Middle frontal gyrus (tissue), 1 donor: ENCODE measurements at regions not wholly inside any gene's neighbourhood (a gene's known extent, or its start where the extent isn't known, plus 50 kb on each side); places are given as distances from the start of the nearest gene placed in this dataset.

Experiments used
- DNase-seq: peaks from one replicate; pipeline ENCODE4 v3.0.0-alpha.2; 2015; ENCODE audit warnings: low spot score; ENCODE audit errors: extremely low spot score

DNA sequence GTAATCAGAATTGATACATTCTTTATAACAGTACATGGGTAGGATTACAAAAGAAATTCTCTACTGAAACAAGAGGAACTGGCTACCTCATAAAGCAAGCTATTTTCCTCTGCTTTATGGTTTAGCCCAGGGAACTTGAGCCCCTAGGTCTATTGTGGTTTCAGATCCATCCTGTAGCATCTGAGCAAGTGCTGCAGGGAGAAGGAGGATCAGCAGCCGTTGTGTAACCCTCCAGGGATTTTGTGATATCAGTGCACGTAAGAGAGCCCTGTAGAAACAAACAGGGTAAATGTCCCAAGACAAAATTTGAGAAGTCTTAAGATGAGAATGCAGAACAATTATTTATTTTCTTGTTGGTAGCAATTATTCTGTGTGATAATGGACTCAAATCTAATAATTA, 165.2 kb upstream of the DEFB112 start:
- no peak for DNase-seq

DNA sequence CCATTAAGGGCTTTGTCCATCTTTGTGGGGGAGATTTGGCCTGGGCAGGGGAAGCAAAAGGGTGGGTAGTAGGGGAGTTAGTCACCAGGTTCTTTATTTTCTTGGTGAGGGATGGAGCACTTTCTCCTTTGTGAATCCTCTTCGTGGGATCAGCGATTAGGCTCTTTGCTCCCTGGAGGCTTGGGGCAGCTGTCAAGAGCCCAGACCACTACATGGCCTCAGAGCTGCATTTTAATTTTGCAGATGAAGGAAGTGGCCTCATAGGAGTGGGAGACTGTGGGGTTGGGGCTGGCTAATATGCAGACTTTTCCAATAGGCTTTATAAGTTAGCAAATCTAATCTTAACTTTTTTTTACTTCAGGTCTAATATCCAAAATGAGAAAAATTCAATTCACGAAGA, 168.1 kb upstream of the DEFB112 start:
- no peak for DNase-seq

GRCh38 chr6:50236164-50236563, 186.4 kb upstream of the DEFB112 start:
- DNase-seq: no peak

DNA sequence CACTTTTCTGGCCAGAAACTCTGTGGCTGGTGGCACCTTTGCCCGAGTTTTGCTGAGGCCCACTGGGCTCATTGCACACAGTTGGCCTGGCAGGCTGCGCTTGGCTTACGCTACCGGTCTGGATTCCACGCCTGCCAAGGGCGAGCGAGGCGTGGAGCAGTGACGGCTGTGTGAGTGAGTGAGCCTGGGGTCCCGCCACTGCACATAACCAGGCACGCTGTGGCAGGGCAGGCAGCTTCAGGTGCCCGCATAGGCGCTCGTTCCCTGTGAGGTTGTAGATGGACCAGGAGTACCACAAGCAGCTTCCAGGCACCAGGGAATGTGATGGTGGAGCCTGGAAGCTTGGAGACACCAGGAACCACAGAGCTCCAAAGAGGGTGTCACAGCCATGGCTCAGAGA, 190.1 kb upstream of the DEFB112 start:
- DNase-seq: no peak

GRCh38 chr6:50240986-50241385, 191.3 kb upstream of the DEFB112 start:
- DNase-seq: no peak

DNA sequence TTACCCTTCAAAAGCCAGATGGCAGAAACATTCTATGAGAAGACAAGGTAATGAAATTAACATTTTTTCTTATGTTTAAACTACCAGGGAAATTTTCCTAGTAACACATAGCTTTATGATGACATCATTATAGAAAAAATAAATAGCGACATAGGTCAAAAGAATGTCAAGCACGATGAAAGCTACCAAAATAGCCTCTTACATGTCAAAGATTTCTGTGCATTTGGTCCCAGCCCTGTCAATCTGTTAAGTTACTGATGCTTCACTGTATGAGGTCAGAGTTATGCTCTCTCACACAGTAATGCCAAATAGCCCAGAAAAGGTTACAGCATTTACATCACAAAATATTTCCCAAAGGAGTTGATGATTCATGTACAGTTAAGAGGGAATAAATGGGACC, 199.8 kb upstream of the DEFB112 start:
- DNase-seq: no peak

GRCh38 chr6:50257322-50257721, 207.6 kb upstream of the DEFB112 start:
- DNase-seq: no peak

DNA sequence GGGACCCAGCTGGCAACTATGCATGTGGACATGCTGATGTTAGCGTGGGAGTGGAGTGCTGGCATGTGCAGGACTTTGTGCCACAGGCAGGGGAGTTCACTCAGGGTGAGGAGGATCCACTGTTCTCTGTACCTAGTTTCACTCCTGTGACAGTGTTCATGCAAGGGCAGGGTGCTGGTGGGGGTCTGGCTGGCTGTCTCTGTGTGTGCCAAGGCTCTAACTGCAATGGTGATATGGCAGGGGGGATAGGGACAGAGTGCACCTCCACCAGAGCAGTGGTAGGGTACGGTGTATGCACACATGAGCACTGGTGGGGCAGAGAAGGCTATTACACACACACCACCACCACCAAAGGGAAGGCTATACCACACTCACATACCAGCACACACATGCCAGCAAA, 210.2 kb upstream of the DEFB112 start:
- no peak for DNase-seq

- DNase-seq: no peak
Measured at GRCh38 chr6:50264995-50265571, 215.4 kb upstream of the DEFB112 start.

- no peak for DNase-seq
Measured at GRCh38 chr6:50270415-50270814, 220.7 kb upstream of the DEFB112 start.

DNA sequence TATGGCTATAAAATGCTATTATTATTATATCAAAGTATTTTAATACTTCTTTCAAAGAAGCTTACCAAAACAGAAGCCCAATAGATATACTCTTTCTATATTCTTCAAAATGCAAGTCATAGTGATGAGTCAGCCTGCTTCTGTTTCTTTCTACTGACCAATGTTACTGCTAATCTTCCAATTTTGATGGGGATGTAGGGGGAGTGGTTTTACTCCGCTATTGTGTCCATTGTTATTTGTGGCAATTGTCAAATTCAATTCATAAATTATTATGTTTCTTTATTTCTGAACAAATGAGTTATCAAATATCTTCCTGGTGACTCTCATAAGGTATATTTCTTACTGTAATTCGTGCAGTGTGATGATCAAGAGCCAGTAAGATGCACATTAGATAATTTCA, 221.5 kb upstream of the DEFB112 start:
- DNase-seq: no peak

DNA sequence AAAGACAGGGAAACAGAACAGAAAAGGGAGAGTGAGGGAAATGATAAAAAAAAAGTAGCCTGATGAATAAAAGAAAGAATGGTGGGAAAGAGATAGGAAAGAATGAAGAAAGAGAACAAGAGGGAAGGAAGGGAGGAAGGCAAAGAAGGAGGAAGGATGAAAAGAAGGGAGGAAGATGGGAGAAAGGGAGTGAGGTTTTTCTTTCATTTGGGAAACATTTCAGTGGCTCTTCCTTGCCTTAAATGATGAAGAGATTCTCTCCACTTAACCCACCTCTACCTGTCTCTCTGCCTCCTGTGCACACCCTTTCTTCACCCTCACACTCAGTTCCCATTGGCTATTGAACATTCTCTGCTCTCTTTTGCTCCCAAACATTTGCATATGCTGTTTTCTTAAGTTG, 222.1 kb upstream of the DEFB112 start:
- no peak for DNase-seq

DNA sequence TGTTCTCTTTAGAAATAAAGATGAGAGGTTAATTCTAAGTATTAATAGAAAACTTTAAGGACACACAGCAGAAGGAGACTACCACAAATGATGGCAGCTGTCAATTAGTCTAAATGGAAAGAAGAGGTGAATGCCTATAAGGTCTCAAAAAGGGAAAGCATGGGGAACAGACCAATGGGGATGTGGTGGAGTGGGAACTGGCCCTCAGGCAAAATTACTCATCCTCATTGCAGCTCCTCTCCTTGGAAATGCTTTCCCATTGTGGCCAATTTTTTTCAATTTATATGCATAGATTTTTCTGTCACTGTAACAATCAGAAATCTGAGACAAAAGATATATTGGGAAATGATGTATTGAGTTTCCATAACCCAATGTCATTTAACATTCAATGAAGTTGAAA, 222.9 kb upstream of the DEFB112 start:
- DNase-seq: no peak

DNA sequence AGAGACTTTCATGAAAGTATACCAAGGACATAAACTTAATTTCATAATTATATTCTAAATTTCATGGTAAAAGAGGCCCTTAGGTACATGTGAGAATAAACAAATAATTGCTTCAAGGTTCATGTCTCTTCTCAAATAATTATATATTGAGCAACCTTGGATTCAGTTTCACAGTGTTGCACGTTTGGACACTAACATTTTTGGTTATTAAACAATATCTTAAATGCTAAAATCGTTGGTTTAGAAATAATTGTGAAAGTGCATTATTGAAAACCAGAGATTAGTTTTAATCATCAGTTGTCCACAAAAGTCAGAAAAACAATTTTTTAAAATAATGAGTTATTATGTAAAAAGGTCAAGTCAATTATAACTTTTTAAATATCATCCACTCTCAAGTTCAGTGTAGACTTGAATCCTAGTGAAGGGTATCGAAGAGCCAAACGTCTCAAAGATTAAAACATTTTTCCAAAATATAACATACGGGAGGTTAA, 227.1 kb upstream of the DEFB112 start:
- no peak for DNase-seq

GRCh38 chr6:50277774-50278173, 228.0 kb upstream of the DEFB112 start:
- DNase-seq: no peak

- DNase-seq: no peak
Measured at GRCh38 chr6:50278663-50279062, 228.9 kb upstream of the DEFB112 start.

DNA sequence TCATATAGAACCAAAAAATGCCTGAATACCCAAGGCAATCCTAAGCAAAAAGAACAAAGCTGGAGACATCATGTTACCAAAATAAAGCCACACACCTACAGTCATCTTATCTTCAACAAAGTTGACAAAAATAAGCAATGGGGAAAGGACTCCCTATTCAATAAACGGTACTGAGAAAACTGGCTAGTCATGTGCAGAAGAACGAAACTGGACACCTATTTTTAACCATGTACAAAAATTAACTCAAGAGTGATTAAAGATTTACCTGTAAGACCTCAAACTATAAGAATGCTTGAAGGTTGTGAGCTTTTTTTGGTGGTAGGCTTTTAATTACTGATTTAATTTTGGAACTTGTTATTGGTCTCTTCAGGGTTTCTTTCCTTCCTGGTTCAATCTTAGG, 236.0 kb upstream of the DEFB112 start:
- no peak for DNase-seq

- DNase-seq: no peak
Measured at GRCh38 chr6:50288241-50288640, 238.5 kb upstream of the DEFB112 start.

GRCh38 chr6:50288881-50289280, 239.2 kb upstream of the DEFB112 start:
- no peak for DNase-seq

DNA sequence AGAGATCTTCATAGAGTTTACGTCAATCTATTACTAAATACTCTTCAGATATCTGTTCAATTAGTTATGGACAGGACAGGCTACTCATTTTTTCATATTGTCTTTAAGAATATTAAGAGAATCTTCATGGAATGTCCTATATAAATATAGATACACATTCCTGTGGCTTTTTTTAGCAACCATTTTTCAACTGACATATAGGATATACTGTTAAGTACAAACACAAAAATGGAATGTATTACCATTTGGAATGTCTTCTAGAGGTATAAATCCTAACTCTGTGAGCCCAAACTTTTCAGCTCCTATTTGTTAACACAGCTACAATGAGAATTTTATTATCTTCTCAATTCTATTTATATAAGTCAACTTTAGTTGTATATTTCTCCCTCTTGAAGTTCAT, 239.6 kb upstream of the DEFB112 start:
- DNase-seq: no peak

GRCh38 chr6:50301307-50301706, 251.6 kb upstream of the DEFB112 start:
- DNase-seq: no peak

DNA sequence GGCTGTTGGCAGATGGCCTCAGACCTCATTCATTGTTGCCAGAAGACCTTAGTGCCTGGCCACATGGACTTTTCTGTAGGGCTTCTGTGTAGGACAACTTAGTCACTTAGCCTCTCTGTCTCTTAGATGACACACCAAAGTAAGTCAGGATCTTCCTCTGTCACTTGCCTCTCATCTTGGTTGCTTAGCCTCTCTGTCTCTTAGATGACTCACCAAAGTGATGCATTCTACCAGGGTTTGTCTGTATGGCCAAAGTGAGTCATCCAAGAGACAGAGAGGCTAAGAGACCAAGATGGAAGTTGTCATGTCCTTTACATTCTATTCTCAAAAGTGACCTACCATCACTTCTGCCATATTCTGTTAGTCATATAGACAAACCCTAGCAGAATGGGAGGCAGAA, 255.9 kb upstream of the DEFB112 start:
- DNase-seq: no peak

DNA sequence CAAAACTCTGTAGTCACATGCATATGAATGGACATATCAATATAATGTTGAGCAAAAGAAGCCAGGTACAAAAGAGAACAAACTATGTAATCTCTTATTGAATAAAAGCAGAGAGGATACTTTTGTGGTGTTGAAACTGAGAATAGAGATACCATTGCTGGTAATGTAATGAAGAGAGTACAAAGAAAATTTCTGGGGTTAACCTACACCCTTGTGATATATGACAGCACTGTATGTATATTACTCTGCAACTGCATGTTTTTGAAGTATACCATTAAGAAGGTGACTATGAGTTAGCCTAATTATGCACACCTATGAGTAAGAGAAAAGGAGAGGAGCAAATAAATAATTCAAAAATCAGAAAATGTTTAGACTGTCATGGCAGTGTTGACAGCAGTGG, 268.8 kb upstream of the DEFB112 start:
- DNase-seq: no peak

- DNase-seq: no peak
Measured at GRCh38 chr6:50330347-50330746, 280.6 kb upstream of the DEFB112 start.
